Mucosa of rectum (tissue), 2 donors: ENCODE measurements at regions not wholly inside any gene's neighbourhood (a gene's known extent, or its start where the extent isn't known, plus 50 kb on each side); places are given as distances from the start of the nearest gene placed in this dataset.

Experiments
- H3K27ac ChIP-seq, 2 donors: one replicate each; pipeline ENCODE4 v1.7.0; 2013; ENCODE audit warnings: inconsistent platforms in 2 of 2, low read depth in 2 of 2, low read length in 2 of 2
- H3K27me3 ChIP-seq, 2 donors: one replicate each; pipeline ENCODE4 v1.7.0; 2013; ENCODE audit warnings: low read length in 2 of 2; ENCODE audit not compliant: control insufficient read depth in 2 of 2, insufficient read depth in 2 of 2
- H3K36me3 ChIP-seq, 2 donors: one replicate each; pipeline ENCODE4 v1.7.0; 2013; ENCODE audit warnings: low read length in 2 of 2; ENCODE audit not compliant: control insufficient read depth in 2 of 2, insufficient read depth in 2 of 2
- H3K4me1 ChIP-seq, 2 donors: one replicate each; pipeline ENCODE4 v1.7.0; 2013; ENCODE audit warnings: low read length in 2 of 2, mild to moderate bottlenecking in 1 of 2; ENCODE audit not compliant: control insufficient read depth in 2 of 2, insufficient read depth in 2 of 2
- H3K4me3 ChIP-seq, 2 donors: one replicate each; pipeline ENCODE4 v1.7.0; 2013; ENCODE audit warnings: low read length in 2 of 2
- H3K9ac ChIP-seq, 2 donors: one replicate each; pipeline ENCODE4 v1.7.0; 2013; ENCODE audit warnings: low read length in 2 of 2, low read depth in 1 of 2, mild to moderate bottlenecking in 1 of 2
- H3K9me3 ChIP-seq, 2 donors: one replicate each; pipeline ENCODE4 v1.7.0; 2013; ENCODE audit warnings: low read length in 2 of 2; ENCODE audit not compliant: control insufficient read depth in 2 of 2
- donor health status: healthy.
- donor health status: Normal muscosa, but diverticular disease.

DNA sequence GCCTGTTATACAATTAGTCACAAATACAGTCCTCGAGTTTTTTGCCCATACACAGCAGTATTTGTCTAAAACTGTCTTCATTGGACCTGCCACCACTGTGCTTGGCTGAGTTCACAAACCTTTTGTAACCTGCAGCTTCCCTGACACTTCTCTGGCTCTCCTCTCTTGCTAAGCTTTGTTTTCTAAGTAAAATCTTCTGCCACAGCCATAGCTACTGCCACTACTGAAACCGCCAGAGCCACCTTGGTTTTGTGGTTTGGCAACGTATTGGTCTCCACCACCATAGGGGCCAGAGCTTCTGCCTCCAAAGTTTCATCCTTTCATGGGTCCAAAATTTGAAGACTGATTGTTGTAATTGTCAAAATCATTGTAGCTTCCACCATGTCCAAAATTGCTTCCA is 668.2 kb upstream of the BRINP3 start:
- H3K4me3 ChIP-seq = no peak overlapping the region
- H3K27ac ChIP-seq = no peak overlapping the region
- no peaks in the 10 kb centered on the region for H3K27me3 ChIP-seq
- no peaks in the 10 kb centered on the region for H3K36me3 ChIP-seq
- H3K9me3 ChIP-seq = no peaks in the 10 kb centered on the region
- H3K4me1 ChIP-seq = no peaks in the 10 kb centered on the region
- H3K9ac ChIP-seq = no peak overlapping the region

DNA sequence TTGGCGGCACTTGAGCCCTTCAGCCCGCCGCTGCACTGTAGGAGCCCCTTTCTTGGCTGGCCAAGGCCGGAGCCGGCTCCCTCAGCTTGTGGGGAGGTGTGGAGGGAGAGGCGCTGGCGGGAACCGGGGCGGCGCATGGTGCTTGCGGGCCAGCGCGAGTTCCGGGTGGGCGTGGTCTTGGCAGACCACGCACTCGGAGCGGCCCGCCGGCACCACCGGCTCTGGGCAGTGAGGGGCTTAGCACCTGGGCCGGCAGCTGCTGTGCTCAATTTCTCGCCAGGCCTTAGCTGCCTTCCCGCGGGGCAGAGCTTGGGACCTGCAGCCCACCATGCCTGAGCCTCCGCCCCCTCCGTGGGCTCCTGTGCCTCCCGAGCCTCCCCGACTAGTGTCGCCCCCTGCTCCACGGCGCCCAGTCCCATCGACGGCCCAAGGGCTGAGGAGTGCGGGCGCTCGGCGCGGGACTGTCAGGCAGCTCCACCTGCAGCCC is 673.7 kb upstream of the BRINP3 start:
- no peak overlapping the region for H3K27ac ChIP-seq
- H3K27me3 ChIP-seq = no peaks in the 10 kb centered on the region
- no peaks in the 10 kb centered on the region for H3K36me3 ChIP-seq
- no peak overlapping the region for H3K9ac ChIP-seq
- H3K4me3 ChIP-seq = no peak overlapping the region
- peaks cover 0 to 2% of the 10 kb centered on the region in 2 donors for H3K9me3 ChIP-seq
- H3K4me1 ChIP-seq = no peaks in the 10 kb centered on the region

DNA sequence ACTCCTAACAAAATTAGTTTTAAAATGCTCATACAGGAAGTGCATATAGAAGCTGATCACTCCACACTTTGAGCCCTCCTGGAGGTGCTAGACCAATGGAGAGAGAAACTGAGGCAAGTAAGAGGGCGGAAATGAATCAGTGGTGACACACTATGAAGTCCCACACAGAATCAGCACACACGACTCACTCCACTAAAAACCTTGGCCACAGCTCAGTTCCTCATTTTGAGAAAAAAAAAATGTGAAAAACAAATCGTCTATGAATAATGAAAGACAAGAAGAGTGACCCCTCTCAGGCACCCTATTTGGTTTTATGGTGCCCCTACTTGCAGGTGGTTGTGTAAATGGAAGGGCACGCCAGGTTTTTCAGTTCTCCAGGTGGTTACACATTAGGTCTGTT is 675.1 kb upstream of the BRINP3 start:
- no peaks in the 10 kb centered on the region for H3K4me1 ChIP-seq
- no peaks in the 10 kb centered on the region for H3K27me3 ChIP-seq
- no peak overlapping the region for H3K27ac ChIP-seq
- no peak overlapping the region for H3K4me3 ChIP-seq
- no peaks in the 10 kb centered on the region for H3K36me3 ChIP-seq
- no peak overlapping the region for H3K9ac ChIP-seq
- peaks cover 0 to 2% of the 10 kb centered on the region in 2 donors for H3K9me3 ChIP-seq

DNA sequence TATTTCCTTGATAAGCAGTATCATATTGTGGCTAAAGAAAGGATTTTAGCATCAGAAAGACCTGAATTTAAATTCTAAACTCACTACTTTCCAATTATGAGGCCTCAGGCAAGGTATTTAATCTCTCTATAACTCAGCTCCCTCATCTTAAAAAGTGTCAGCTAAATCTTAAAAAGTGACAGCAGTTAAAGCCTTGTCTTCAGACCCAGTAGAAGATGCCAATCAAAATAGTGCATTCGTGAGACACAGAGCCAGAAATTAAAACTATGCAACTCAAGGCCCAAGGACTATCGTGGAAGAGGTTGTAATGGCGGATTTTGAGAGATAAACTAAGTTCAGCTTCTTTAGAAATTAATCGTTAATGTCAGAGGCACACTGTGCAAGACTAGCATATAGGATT is 677.5 kb upstream of the BRINP3 start:
- H3K4me1 ChIP-seq = no peaks in the 10 kb centered on the region
- no peak overlapping the region for H3K9ac ChIP-seq
- no peaks in the 10 kb centered on the region for H3K27me3 ChIP-seq
- no peak overlapping the region for H3K4me3 ChIP-seq
- H3K36me3 ChIP-seq = no peaks in the 10 kb centered on the region
- peaks cover 0 to 2% of the 10 kb centered on the region in 2 donors for H3K9me3 ChIP-seq
- no peak overlapping the region for H3K27ac ChIP-seq

DNA sequence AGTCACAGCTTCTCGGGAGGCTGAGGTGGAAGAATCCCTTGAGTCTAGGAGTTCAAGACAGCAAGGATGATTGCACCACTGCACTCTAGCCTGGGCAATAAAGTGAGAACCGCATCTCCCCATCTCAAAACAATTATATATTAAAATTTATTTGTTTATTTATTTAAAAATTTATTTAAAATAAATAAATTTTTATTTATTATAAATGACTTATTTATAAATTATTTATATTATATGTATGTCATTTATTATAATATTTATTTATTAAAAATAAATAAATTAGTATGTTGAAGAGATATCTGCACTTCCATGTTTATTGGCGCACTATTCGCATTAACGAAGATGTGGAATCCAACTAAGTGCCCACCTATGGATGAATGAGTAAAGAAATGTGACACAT is 683.2 kb upstream of the BRINP3 start:
- H3K9ac ChIP-seq = no peak overlapping the region
- H3K36me3 ChIP-seq = no peaks in the 10 kb centered on the region
- no peaks in the 10 kb centered on the region for H3K4me1 ChIP-seq
- H3K27me3 ChIP-seq = no peaks in the 10 kb centered on the region
- H3K9me3 ChIP-seq = no peaks in the 10 kb centered on the region
- no peak overlapping the region for H3K27ac ChIP-seq
- H3K4me3 ChIP-seq = no peak overlapping the region

- no peak overlapping the region for H3K27ac ChIP-seq
- H3K36me3 ChIP-seq = no peaks in the 10 kb centered on the region
- H3K9ac ChIP-seq = no peak overlapping the region
Observed at GRCh38 chr1:191162762-191163161, 685.1 kb upstream of the BRINP3 start.

DNA sequence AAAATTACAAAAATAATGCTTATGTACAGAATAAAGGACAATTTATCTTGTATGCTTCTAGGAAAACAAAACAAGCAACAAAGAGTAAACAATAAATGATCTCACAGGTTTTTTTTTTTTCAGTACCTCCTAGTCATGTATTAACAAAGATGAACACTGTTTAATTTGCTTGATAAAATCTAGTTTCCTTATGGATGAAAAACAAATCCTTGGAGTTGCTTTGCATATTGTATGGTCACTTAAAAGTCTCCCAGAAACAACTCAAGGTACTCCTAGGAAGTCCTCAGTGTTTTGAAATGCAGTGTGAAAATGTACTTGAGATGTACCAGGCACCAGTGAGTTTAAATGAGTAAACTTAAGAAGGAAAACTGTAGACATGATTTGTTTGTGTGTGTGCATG is 686.0 kb upstream of the BRINP3 start:
- Histone ChIP-seq H3K4me3 (no peak overlapping the region), H3K9ac (no peak overlapping the region), H3K9me3 (no peaks in the 10 kb centered on the region), H3K4me1 (no peaks in the 10 kb centered on the region), H3K27me3 (no peaks in the 10 kb centered on the region), H3K36me3 (no peaks in the 10 kb centered on the region), H3K27ac (no peak overlapping the region)

More at GRCh38 chr1:191162762-191163161, 685.1 kb upstream of the BRINP3 start:
- no peaks in the 10 kb centered on the region for H3K4me1 ChIP-seq
- H3K9me3 ChIP-seq = no peaks in the 10 kb centered on the region
- H3K4me3 ChIP-seq = no peak overlapping the region
- no peaks in the 10 kb centered on the region for H3K27me3 ChIP-seq

DNA sequence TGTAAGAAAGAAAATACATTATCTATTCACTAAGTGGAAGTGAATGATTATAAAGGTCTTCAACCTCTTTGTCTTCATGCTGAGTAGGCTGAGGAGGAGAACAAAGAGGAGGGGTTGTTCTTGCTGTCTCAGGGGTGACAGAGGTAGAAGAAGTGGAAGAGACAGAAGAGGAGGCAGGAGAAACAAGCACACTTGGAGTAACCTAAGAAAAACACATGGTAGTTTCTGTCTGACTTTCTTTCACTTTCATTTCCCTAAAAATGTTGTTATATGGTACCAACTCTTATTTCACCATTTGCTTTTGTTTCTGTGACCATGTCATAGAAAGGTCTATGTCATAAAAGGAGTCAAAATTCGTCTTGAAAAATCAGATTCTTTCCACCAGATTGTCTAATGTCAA is 696.6 kb upstream of the BRINP3 start:
- Histone ChIP-seq H3K36me3 (no peaks in the 10 kb centered on the region), H3K4me3 (no peak overlapping the region), H3K27ac (no peak overlapping the region), H3K9me3 (no peaks in the 10 kb centered on the region), H3K9ac (no peak overlapping the region), H3K4me1 (no peaks in the 10 kb centered on the region), H3K27me3 (no peaks in the 10 kb centered on the region)

DNA sequence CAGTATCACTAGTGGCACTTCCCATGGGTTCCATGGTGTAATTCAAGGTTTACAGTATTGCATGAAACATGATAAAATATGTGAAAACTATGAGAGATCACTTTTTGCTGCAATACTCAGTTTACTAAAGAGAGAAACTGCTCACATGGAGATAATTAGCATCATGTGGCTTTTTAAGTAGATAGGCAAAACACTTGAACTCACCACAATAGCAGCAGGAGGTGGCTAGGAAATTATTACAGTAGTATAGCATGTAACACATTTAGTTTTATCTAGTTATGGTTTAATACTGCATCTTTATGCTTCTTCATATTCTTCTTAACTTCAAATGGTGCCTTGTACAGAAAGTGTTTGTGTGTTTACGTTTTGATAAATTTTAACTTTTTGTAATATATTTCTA is 698.5 kb upstream of the BRINP3 start:
- H3K36me3 ChIP-seq = no peaks in the 10 kb centered on the region
- no peak overlapping the region for H3K9ac ChIP-seq
- H3K4me3 ChIP-seq = no peak overlapping the region
- H3K4me1 ChIP-seq = no peaks in the 10 kb centered on the region
- H3K27me3 ChIP-seq = no peaks in the 10 kb centered on the region
- H3K27ac ChIP-seq = no peak overlapping the region
- H3K9me3 ChIP-seq = no peaks in the 10 kb centered on the region

- Histone ChIP-seq H3K9ac (no peak overlapping the region), H3K36me3 (no peaks in the 10 kb centered on the region), H3K27me3 (no peaks in the 10 kb centered on the region), H3K4me1 (no peaks in the 10 kb centered on the region), H3K27ac (no peak overlapping the region), H3K4me3 (no peak overlapping the region), H3K9me3 (no peaks in the 10 kb centered on the region)
Observed at GRCh38 chr1:191206513-191207207, 729.0 kb upstream of the BRINP3 start.
